DND-41 (cell line): ENCODE measurements at regions not wholly inside any gene's neighbourhood (a gene's known extent, or its start where the extent isn't known, plus 50 kb on each side); places are given as distances from the start of the nearest gene placed in this dataset.

Source experiments
- ATAC-seq: fragments of 200-7000 bp; cut with Tn5 transposase; 3 replicates; pipeline ENCODE4 v1.9.1; 2021; ENCODE audit warnings: low read depth; ENCODE audit not compliant: insufficient read depth
- DNase-seq: peaks from one replicate; pipeline ENCODE4 v3.0.0-alpha.2; 2020
- H2AFZ ChIP-seq: 2 replicates; pipeline ENCODE4 v1.6.0; 2012; ENCODE audit warnings: low read depth, low read length
- H3K27ac ChIP-seq: 2 replicates; pipeline ENCODE4 v1.5.1; 2012; ENCODE audit warnings: low read length, inconsistent platforms
- H3K27me3 ChIP-seq: fragments of 200-600 bp; sonication (generic); 2 replicates; pipeline ENCODE4 v1.6.0; 2012; ENCODE audit warnings: low read length, mild to moderate bottlenecking, inconsistent platforms; ENCODE audit not compliant: insufficient read depth, poor library complexity
- H3K36me3 ChIP-seq: 2 replicates; pipeline ENCODE4 v1.5.1; 2012; ENCODE audit warnings: low read length, inconsistent platforms; ENCODE audit not compliant: insufficient read depth
- H3K4me1 ChIP-seq: 2 replicates; pipeline ENCODE4 v1.5.1; 2012; ENCODE audit warnings: mild to moderate bottlenecking, low read length; ENCODE audit not compliant: insufficient read depth
- H3K4me2 ChIP-seq: 2 replicates; pipeline ENCODE4 v1.6.0; 2012; ENCODE audit warnings: mild to moderate bottlenecking, moderate library complexity, low read length, inconsistent platforms; ENCODE audit not compliant: insufficient read depth
- H3K4me3 ChIP-seq, 2 experiments: fragments of 200-600 bp in 1 of 2; shearing (Covaris generic) in 1 of 2; 2 replicates each; pipeline ENCODE4 v1.5.1; 2012 to 2016; ENCODE audit warnings: inconsistent platforms in 2 of 2, low read length in 2 of 2, mild to moderate bottlenecking in 2 of 2, low read depth in 1 of 2, moderate library complexity in 1 of 2
- H3K79me2 ChIP-seq: 2 replicates; pipeline ENCODE4 v1.6.0; 2012; ENCODE audit warnings: low read length, inconsistent platforms; ENCODE audit not compliant: insufficient read depth
- H3K9ac ChIP-seq: 2 replicates; pipeline ENCODE4 v1.6.0; 2012; ENCODE audit warnings: low read depth, mild to moderate bottlenecking, inconsistent platforms, low read length, moderate library complexity
- H3K9me3 ChIP-seq: 2 replicates; pipeline ENCODE4 v1.5.1; 2012; ENCODE audit warnings: low read length, moderate library complexity, mild to moderate bottlenecking, inconsistent platforms; ENCODE audit not compliant: insufficient read depth, severe bottlenecking
- H4K20me1 ChIP-seq: 2 replicates; pipeline ENCODE4 v1.6.0; 2012; ENCODE audit warnings: low read length; ENCODE audit not compliant: insufficient read depth
- CTCF ChIP-seq: IDR thresholded peaks from 2 replicates; pipeline ENCODE4 v1.5.1; 2012; ENCODE audit warnings: borderline replicate concordance, low read length, moderate library complexity, mild to moderate bottlenecking; ENCODE audit not compliant: poor library complexity, severe bottlenecking; ENCODE audit errors: extremely low read depth
- EZH2 ChIP-seq: IDR thresholded peaks from 3 replicates; pipeline ENCODE4 v1.6.1; 2012; ENCODE audit warnings: borderline replicate concordance, low read depth, mild to moderate bottlenecking, moderate library complexity, low read length, inconsistent platforms; ENCODE audit not compliant: severe bottlenecking

- H3K4me2 ChIP-seq, result no peak overlapping the region
- no peak for ATAC-seq
These were observed 177.3 kb downstream of the TEX36 start for GRCh38 chr10:125505648-125506047.

GRCh38 chr10:125502276-125502675 is 180.7 kb downstream of the TEX36 start:
- Histone ChIP-seq H3K4me1 (no peaks in the 10 kb centered on the region), H3K9ac (no peak overlapping the region), H3K27ac (no peak overlapping the region), H3K4me3 (no peak overlapping the region), H3K79me2 (no peaks in the 10 kb centered on the region), H2AFZ (no peak overlapping the region), H3K4me2 (no peak overlapping the region), H3K27me3 (peaks cover 9% of the 10 kb centered on the region), H3K9me3 (no peaks in the 10 kb centered on the region), H4K20me1 (no peaks in the 10 kb centered on the region), H3K36me3 (no peaks in the 10 kb centered on the region)
- TF ChIP-seq EZH2, result no peak
- TF ChIP-seq CTCF, result no peak
- DNase-seq (no peak), ATAC-seq (no peak)

More at GRCh38 chr10:125505648-125506047, 177.3 kb downstream of the TEX36 start:
- H2AFZ ChIP-seq, result no peak overlapping the region
- H3K4me1 ChIP-seq, result no peaks in the 10 kb centered on the region
- H3K9me3 ChIP-seq, result no peaks in the 10 kb centered on the region
- H3K27me3 ChIP-seq, result peaks cover 4% of the 10 kb centered on the region
- H3K4me3 ChIP-seq, result no peak overlapping the region
- no peak overlapping the region for H3K9ac ChIP-seq
- H4K20me1 ChIP-seq, result no peaks in the 10 kb centered on the region
- H3K79me2 ChIP-seq, result no peaks in the 10 kb centered on the region
- no peaks in the 10 kb centered on the region for H3K36me3 ChIP-seq
- no peak overlapping the region for H3K27ac ChIP-seq
- no peak for DNase-seq
- TF ChIP-seq EZH2, result no peak
- no peak for TF ChIP-seq CTCF

DNA sequence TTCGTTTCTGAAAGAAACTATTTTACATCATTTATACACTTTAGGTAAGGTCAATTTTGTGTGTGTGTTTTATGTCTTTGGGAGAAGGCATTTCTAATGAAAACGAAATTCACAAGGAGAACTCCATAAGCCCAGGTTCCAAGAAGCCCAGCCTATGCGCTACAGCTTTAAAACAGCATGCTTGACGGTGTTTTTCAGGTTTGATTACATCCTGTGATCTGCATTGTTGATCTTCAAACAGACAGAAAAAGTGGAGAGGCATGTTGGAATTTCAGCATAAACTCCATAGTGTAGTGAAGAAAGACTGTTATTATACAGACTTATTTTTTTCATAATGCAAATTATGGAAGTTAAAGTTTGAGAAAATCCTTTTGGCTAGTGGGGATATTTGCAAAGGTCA is 187.6 kb downstream of the TEX36 start:
- no peak overlapping the region for H2AFZ ChIP-seq
- no peak for TF ChIP-seq CTCF
- no peak for TF ChIP-seq EZH2

GRCh38 chr10:125494651-125495239 is 188.2 kb downstream of the TEX36 start:
- no peak overlapping the region for H3K27ac ChIP-seq
- H3K4me1 ChIP-seq, result no peaks in the 10 kb centered on the region
- H4K20me1 ChIP-seq, result no peaks in the 10 kb centered on the region
- H3K4me3 ChIP-seq, result no peak overlapping the region
- peaks cover 10% of the 10 kb centered on the region for H3K27me3 ChIP-seq
- H3K36me3 ChIP-seq, result no peaks in the 10 kb centered on the region
- no peaks in the 10 kb centered on the region for H3K79me2 ChIP-seq
- H2AFZ ChIP-seq, result no peak overlapping the region
- H3K9me3 ChIP-seq, result no peaks in the 10 kb centered on the region
- ATAC-seq (no peak), DNase-seq (no peak)
- TF ChIP-seq EZH2 (no peak), CTCF (no peak)
- no peak overlapping the region for H3K4me2 ChIP-seq
- H3K9ac ChIP-seq, result no peak overlapping the region

More for the DNA sequence above, 187.6 kb downstream of the TEX36 start:
- H3K79me2 ChIP-seq, result no peaks in the 10 kb centered on the region
- no peaks in the 10 kb centered on the region for H3K36me3 ChIP-seq
- no peak overlapping the region for H3K9ac ChIP-seq
- no peaks in the 10 kb centered on the region for H4K20me1 ChIP-seq
- no peak overlapping the region for H3K4me2 ChIP-seq
- H3K4me1 ChIP-seq, result no peaks in the 10 kb centered on the region
- no peak for DNase-seq
- peaks cover 12% of the 10 kb centered on the region for H3K27me3 ChIP-seq
- H3K27ac ChIP-seq, result no peak overlapping the region
- H3K4me3 ChIP-seq, result no peak overlapping the region
- H3K9me3 ChIP-seq, result no peaks in the 10 kb centered on the region
- ATAC-seq, result no peak
